Fibroblast of skin of back (primary cell): ENCODE measurements at regions not wholly inside any gene's neighbourhood (a gene's known extent, or its start where the extent isn't known, plus 50 kb on each side); places are given as distances from the start of the nearest gene placed in this dataset.

ENCODE experiments used
- DNase-seq: peaks from one replicate; pipeline ENCODE4 v3.0.0-alpha.2; 2013

DNA sequence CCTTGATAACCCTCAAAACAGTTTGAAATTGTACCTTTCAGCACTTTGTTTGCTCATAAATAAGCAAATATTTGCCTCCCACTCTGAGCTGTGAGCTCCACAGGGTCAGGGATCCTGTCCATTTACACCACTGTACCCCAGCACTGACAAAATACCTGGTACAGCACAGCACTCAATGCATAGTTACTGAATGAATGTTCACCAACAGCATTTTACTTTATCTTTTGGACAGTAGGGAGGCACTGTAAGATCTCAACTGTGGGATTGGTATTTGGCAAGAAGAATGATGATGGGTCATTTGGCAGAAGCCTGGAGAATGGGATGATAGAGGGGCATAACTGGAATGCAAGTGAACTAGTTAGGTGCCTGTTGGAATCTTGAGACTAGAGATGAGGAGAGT lies 127.2 kb upstream of the ARGLU1 start:
- DNase-seq, result no peak

DNA sequence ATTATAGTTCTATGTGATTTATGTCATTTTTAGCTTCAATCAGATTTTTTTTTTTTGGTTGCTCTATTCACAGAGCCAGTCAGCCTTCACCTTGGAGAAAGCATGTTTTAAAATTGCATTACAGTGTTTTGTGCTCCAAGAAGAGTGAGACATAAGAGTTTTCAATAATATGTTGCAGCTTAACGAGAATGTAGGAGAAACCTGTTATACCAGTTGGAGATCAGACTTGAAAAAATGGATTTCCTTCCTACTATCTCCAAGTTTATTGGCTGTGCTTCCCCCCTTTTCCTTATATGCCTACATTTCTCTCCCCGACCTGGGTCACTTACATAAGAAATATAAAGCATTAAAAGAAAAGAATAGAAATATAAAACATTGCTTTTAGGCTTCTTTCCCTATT lies 123.9 kb upstream of the ARGLU1 start:
- no peak for DNase-seq

DNA sequence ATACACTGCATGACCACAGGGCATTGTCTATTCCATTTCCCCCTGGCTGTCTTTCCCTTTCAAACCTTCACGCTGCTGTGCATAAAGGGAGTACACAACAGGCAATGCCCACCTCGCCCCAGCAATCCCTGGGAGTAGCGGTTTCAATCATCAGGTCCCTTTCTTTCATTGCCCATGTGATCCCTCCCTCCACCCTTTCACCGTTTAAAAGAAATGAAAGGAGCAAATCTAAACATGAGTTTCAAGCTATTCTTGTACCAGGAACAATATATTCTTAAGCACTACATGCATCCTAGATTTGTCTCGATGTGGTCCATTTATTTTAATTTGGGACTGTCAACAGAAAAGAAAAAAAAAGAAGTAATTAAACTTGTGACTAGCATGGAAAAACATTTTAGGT lies 123.4 kb upstream of the ARGLU1 start:
- DNase-seq, result no peak

DNA sequence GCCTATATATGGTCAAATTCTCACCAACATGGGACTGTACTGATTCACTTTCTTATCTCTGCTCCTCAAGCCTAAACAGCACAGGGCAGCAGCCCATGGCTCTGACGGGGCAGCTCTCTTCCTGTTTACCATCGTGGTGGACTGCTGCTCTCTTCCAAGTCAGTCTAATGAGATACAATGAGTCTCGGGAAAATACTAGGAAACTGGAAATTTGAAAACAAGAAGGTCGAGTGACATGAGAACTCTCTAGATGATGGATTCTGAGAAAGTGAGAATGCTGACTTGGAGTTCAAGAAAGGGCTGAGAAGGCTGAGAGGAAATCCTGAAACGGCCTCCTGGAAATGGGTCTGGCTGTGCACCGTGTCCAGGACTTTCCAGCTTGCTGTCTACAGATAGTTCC lies 122.8 kb upstream of the ARGLU1 start:
- DNase-seq, result no peak

DNA sequence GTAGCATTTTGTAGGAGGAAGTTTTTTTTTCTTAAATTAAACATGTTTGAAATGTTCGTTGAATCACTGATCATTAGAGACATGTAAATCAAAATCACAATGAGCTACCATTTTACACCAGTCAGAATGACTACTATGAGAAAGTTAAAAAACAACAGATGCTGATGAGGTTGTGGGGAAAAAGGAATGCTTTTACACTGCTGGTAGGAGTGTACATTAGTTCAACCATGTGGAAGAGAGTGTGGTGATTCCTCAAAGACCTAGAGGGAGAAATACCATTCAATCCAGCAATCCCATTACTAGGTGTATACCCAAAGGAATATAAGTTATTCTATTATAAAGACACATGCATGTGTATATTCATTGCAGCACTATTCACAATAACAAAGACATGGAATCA lies 122.0 kb upstream of the ARGLU1 start:
- DNase-seq, result no peak

DNA sequence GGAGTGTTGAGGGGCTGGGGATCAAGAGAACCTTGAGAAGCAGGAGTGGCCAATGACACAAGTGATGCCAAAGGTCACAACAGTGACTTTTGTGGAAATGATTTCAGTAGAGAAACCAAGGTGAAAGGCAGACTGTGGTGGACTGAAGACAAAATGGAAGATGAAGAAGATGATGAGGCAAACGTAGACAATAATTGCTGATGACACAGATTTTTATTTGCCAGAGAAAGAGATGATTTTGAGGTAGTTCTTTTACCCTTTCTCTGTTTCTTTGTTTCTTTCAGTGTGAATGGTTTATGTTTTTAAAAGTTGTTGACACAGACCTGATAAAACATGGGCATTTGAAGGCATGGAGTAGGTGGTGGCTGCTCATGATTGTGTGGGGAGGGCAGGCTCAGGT lies 121.0 kb upstream of the ARGLU1 start:
- no peak for DNase-seq

DNA sequence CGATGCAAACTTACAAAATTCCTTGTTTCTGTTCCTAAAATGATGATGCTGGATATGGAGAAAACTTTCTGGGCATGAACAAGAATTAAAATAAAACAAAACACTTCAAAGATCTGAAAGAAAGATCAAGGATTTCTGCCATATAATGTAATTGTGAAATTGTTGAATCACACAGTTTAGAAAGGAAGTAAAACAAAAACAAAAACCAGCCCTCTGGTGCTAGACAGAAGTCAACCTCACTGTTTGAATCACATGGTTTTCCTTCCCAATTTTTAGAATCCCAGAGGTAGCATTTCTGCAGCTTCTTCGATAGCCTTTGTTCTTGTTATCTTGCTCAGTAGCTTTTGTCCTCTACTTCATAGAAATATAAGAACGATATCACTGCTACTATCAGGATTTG lies 118.2 kb upstream of the ARGLU1 start:
- DNase-seq, result no peak

DNA sequence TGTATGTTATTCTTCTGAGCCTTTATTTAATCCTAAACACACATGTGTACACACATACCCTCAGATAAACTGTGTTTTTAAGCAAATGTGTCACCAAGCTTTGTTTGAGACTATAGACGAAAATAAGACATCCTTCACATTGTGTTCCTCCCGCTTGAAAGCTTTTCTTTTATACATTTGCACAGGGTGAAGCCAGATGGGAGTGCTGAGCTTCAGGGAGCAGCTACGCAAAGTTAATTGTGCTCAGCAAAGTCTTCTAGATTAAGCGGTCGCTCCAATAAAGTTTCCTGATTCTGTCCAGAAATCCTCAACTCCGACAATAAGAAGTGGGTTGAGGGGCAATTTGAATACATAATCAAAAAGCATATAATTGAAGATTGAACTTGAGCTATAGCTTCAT lies 117.2 kb upstream of the ARGLU1 start:
- DNase-seq, result no peak

DNA sequence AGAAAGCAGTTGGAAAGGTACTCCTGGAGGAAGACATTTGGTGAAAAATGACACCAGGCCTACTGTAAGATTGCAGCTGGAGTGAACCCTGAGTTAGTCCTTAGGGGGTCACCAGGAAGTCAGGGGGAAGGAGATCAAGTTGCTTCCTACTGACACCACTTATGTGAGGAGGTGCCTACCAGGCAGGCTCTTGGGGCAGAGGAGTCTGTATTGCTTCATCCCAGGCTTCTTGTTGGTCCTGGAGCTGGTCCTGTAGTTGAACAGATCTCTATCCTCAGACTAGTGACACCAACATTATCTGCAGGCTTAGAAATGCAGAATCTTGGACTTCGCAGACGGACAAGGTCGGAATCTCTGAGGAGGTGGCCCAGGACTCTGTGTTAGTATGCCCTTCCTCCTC lies 116.0 kb upstream of the ARGLU1 start:
- DNase-seq, result no peak

DNA sequence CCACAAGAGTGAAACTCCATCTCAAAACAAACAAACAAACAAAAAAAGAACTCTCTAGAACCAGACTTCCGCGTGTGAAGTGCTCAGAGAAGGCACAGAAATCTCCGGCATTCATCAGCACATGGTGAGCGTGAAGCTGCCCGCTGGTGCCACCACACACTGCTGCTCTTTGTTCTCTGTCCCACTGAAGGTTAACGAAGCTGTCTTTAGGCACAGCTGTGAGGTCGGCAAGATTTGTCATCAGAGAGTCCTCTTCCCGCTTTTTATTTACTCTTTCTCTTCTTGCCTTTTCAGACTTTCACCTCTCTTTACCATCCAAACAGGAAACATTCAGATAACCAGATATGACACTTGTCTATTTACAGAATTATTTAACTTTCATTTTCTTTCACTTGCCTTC lies 115.2 kb upstream of the ARGLU1 start:
- no peak for DNase-seq

DNA sequence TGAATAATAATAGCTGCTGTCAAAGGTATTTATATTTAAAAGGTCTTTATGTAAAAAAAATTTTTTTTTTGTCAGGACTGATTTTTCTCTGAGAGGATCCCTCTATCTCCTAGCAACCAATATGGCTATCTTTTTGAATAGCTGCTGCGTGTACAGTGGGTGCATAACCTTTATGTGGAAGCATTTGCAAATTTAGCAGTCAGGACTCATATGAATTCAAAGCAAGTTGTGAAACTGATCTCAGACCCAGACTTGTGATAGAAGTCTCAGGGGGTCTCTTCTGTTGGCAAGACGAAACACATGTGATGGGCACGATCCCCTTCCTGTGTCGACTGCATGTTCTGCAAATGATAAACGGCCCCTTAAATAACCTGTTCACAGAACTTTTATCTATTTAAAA lies 114.1 kb upstream of the ARGLU1 start:
- no peak for DNase-seq

DNA sequence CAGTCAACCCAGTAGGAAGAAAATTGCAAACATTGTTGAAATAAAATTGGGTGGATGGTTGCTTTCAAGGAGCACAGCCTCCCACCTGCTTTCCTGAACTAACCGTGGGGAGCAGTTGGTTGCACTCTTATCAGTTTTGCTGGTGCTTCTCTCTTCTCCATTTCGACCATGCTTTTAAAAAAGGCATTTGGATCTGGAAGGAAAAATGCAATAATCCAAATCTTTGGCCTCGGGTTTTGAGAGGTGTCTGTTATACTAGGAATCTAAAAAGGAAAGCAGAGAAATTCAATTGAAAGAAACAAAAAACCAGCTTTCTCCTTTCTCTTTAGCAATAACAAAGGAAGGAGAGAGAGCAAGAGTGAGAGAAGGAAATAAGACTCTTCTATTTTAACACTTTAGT lies 113.6 kb upstream of the ARGLU1 start:
- no peak for DNase-seq

DNA sequence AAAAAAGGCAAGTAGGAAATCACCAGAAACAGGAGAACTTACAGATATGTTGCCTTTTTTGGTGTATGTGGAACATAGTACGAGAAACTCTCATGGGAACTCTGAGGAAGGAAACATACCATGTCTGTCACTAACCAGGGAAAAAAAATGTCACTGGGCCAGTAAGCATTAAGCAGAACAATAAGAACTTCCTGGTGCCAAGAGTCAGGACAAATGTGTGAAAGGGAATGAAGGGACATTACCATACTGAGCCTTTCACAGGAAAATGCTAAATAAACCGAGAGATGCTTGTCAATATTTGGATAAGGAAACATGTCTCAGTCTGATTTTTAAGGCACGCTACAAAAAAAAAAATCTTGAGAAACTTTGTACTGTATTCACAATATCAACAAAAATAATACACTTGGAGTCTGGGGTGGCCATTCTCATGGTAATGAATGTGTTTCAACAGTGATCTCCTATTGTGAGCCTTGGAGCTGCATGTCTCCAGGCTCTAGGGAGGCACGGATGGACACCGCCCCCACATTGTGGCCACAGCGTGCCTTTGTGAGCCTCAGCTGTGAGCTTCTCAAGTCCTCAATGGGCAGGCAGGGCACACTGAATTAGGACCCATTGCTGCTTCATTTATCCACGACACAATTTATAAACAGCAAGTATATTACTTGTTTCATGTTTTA lies 113.0 kb upstream of the ARGLU1 start:
- no peak for DNase-seq

DNA sequence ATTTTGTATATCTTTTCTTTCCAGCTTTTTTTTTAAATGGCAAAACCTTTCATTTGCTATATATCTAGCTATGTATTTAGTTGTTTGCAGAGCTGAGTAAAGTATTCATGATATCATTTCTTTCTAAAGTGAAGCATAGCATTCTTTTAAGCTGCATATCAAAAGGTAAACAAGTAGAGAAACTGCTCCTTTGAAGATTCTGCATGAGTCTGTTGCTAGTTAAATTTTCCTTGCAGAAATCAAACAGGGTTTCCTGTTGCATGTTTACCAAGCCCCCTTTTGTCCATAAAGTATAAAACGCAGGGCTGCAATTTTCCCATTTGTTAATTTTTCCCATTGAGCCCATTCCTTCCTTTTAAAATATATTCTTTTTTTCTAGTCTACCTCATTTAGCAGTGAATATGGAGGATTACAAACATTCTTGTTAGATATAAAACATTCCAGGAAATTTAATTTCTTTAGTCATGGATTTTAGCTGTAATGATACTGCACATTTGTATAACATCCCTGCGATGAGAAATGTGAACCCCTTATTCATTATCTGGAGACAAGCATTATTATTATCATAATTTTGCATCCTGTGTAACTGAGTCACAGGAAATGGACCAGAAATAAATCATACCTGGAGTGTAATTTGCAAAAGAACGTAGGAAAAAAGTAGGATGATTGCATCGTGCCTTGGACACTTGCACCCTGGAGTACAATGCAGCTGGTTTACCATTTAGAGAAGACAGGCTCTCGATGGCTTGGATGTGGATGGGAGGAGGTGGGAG lies 110.9 kb upstream of the ARGLU1 start:
- no peak for DNase-seq

DNA sequence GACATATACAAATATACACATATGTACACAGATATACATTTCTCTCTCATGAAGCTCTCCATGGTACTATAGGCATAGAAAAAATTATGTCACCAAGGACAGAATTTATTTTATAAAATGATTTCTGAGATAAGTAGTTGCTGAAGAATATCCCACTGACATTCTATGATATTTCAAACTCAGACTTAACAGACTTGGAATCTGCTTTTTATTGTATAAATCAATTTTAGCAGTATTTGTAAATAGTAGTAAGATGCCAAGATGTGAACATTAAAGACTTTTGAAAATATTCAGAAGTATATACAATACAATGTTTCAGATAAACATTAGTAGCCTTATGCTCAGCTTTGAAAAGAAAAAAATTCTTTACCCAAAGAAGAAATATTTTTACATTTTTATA lies 107.4 kb upstream of the ARGLU1 start:
- no peak for DNase-seq

DNA sequence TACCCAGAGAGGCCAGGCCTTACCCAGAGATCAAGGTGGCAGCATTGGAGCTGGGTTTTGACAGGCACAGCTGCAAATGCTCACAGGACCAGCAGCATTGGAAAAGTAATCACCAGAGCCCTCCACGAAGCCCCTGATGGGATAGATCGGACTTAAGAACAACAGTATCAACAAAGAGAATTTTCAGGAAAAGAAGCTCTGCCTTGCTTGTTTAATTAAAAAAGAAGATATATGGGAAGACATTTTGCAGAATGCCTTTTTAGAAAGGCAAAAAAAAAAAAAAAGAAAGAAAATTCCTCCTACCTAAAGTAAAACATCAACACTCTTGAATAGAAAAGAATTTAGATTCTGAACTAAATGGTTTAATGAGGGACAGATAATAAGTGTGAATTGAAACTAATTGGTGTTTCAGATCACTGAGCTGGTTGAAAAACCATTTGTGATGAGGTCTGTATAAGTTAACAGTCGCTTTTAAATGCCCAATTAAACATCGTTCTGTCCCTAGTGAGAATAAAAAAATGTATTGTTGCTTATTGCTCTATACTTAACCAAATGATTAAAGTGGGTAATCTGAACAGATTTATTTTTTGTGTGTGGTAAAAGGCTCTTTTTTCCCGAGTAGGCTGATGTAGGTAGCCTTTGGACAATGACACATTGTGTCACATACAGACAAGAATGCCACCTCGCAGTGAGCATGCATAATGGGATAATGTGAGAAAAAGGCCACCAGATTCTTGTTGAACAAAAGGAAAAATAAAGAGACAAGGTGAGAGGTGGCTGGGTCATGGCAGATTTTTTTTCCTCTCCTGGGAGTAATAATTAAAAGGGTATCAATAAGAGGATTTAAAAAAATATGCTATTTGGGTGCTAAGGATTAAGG lies 93.0 kb upstream of the ARGLU1 start:
- DNase-seq, result no peak

DNA sequence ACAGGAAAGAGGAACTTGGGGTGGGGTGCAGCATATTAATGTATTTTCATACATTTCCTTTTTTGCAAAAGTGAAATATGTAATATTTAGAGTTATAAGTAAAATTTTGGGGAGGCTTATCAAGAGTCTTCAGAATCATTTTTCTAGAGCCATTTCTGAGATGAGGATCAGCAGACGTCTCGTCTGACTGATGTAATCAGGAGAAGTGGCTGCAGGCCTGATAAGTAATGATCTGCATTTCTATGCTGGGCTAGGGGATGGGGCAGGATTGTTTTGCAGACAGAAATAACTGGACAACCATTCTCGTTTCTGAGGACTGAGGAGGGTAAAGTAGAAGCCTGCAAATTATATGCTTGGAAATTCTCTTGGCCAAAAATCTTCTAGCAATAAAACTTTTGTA lies 89.2 kb upstream of the ARGLU1 start:
- DNase-seq, result no peak

DNA sequence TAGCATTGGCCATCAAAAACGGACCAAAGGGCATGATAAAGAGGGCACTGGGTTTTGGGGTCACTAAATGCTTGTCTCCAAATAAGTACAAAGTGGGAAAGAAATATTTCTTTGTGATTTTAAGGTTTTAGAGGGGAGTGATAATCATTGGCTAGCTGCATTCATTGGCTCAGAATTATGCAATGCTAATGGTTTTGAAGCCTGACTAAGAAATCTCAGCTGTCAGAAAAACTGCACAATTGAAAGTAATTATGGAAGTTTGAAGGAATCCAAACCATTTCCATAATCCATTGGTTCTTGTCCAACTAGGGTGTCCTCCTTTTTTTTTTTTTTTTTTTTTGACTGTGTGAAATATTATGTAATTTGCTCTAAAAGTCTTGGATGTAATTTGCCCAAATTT lies 88.2 kb upstream of the ARGLU1 start:
- DNase-seq, result no peak

DNA sequence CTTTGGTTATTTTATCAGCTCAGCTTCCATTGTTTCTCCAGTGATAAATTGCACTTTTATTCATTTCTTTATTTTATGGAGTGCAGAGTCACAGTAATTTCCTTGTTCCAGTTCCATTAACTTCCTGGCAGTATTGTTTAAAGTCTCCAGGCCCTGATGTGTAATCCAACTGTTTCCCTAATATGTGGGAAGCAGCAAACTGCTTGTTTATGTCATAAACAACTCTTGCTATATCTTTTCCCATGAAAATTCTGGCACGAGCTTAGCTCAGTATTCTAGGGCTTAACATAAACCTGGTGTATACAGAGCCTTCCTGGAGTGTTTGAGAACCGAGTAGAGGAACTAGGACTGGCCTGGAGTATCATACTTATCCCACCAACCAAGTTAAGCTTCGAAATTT lies 83.5 kb upstream of the ARGLU1 start:
- no peak for DNase-seq

DNA sequence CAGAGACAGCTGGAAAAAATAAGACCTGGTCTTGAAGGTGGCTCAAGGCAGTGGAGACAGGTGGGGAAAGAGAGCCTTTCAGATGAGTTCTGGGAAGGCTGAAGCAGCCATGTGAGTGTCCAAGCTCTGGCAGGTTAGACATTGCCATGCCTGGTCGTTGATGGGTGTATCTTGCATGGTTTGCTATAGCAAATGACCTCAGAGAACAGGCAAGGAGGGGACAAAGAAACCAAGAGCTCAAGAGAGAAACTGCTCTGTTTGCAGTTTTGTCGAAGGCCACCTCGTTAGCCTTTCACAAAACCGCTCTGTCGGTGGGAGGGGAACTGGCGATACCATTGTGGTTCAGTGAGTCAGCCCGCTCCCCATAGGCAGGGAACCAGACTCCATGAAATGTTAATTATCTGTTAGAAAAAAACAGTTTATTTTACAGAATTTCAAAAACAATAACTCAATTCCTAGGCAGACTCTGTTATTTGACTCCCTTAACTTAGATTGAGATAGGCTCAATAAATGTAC lies 82.8 kb upstream of the ARGLU1 start:
- no peak for DNase-seq

DNA sequence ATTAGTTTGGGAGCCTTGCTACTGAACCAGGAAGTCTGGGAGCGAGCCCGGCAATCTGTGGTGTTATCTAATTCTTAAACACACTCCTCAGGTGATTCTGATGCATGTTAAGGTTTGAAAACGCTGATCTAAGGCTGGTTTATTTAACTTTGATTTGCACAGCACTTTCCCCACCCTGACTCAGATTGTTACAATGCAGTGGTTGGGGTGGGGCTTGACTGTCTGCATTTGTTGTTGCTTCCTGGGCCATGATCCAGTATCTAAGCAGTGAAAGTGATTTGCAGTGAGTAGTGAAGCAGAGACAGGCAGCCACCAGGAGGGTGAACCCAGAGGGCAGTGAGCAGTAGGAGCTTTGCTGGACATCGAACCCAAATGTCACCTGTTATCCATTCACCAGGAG lies 81.6 kb upstream of the ARGLU1 start:
- peak; percentile 31 for DNase-seq

DNA sequence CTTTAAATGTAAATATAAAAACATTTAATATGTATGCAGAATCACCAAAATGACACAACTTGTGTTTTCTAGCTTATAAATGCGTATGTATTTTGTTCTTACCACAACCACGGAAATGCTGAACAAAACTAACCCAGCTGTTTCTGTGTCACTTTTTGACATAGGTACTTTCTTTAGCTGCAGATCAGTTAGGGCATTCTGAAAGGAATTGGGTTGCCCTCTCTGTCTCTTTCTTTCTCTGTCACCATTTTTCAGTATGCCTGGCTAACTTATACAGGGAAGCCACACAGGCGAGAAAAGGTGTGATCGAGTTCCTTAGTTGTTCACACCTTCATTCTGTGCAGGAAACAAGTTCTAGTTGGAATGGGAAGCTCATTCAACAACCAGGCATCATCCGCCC lies 72.6 kb upstream of the ARGLU1 start:
- DNase-seq, result no peak

DNA sequence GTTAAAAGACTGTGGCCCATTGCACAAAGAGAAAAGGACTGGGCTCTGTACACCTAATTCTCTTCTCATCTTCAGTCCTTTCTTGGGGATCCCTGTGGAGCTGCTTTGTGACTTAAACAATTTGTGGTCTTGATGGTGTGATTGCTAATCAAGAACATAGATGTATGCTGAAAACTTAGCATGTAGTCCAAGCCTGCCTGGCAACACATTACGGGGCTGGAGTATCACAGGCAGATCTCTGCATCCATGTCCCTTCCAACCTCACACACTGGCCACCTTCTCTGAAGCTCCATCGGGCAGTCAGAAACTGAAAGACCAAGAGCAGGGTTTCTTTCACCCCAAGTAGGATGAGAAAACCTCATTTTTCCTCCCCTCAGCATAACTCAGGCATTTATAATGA lies 69.6 kb upstream of the ARGLU1 start:
- DNase-seq, result no peak
